GM12878 (cell line): ENCODE measurements at regions not wholly inside any gene's neighbourhood (a gene's known extent, or its start where the extent isn't known, plus 50 kb on each side); places are given as distances from the start of the nearest gene placed in this dataset.

Source experiments
- ATAC-seq: fragments of 200-7000 bp; cut with Tn5 transposase; 3 replicates; pipeline ENCODE4 v1.9.1; 2020; ENCODE audit warnings: mild to moderate bottlenecking, moderate library complexity
- BruUV-seq: library from RNA; stranded (reverse); fragments of 400-500 nt; replicated peaks from 2 replicates; lab custom pipeline; 2021; lab: Mats Ljungman, UMichigan
- CTCF ChIA-PET: fragments of 300-600 bp; sonication (Branson Sonifier 250); formaldehyde crosslinking; extraction: SDS; loops from one replicate; lab custom pipeline; 2021; ENCODE audit warnings: inconsistent platforms; lab: Yijun Ruan, JAX
- POLR2A ChIA-PET: fragments of 350-600 bp; formaldehyde crosslinking; extraction: SDS; loops from one replicate; lab custom pipeline; 2021; ENCODE audit warnings: inconsistent platforms; lab: Charles Lee
- RAD21 ChIA-PET: fragments of 300-600 bp; sonication (Branson Sonifier 250); formaldehyde crosslinking; loops from one replicate; lab custom pipeline; 2023; ENCODE audit warnings: antibody characterized with exemption; ENCODE audit not compliant: unreplicated experiment; lab: Charles Lee
- SMC1A ChIA-PET: fragments of 300-600 bp; sonication (Branson Sonifier 250); formaldehyde crosslinking; loops from one replicate; lab custom pipeline; 2023; ENCODE audit not compliant: unreplicated experiment, uncharacterized antibody; lab: Charles Lee
- DNase-seq: peaks from one replicate; pipeline ENCODE4 v3.0.0-alpha.2; 2011; ENCODE audit warnings: low read depth, low spot score
- FAIRE-seq: peaks from 3 replicates; lab custom pipeline; 2011; peaks lifted over from hg19 to GRCh38; lab: Jason Lieb, UNC
- H2AFZ ChIP-seq: 2 replicates; pipeline ENCODE4 v1.6.0; 2011; ENCODE audit warnings: low read depth, low read length, control low read depth; ENCODE audit not compliant: control insufficient read depth
- H3K27ac ChIP-seq: 2 replicates; pipeline ENCODE4 v1.5.1; 2011; ENCODE audit warnings: control low read depth; ENCODE audit not compliant: control insufficient read depth, insufficient read depth
- H3K27me3 ChIP-seq, 2 experiments: replicated peaks in 1 of 2; 2 replicates each; pipeline versions ENCODE4 v1.6.0 to v1.6.1; 2011; ENCODE audit warnings: low read length in 1 of 2; ENCODE audit not compliant: control insufficient read depth in 2 of 2, insufficient read depth in 2 of 2
- H3K36me3 ChIP-seq, 2 experiments: 2 replicates each; pipeline ENCODE4 v1.5.1; 2011; ENCODE audit warnings: low read length in 1 of 2; ENCODE audit not compliant: control insufficient read depth in 2 of 2, insufficient read depth in 2 of 2
- H3K4me1 ChIP-seq: 2 replicates; pipeline ENCODE4 v1.6.1; 2011; ENCODE audit warnings: mild to moderate bottlenecking, low read length, moderate library complexity, mixed read lengths; ENCODE audit not compliant: control insufficient read depth, insufficient read depth
- H3K4me2 ChIP-seq: 2 replicates; pipeline ENCODE4 v1.6.0; 2011; ENCODE audit warnings: control low read depth; ENCODE audit not compliant: control insufficient read depth, insufficient read depth
- H3K4me3 ChIP-seq: fragments of 200-600 bp; sonication (generic); 2 replicates; pipeline ENCODE4 v1.5.1; 2016
- H3K79me2 ChIP-seq: 2 replicates; pipeline ENCODE4 v1.6.0; 2011; ENCODE audit warnings: low read length; ENCODE audit not compliant: control insufficient read depth, insufficient read depth
- H3K9ac ChIP-seq: 2 replicates; pipeline ENCODE4 v1.8.0; 2011; ENCODE audit warnings: low read length, control low read depth, mixed read lengths; ENCODE audit not compliant: control insufficient read depth, insufficient read depth
- H3K9me3 ChIP-seq: replicated peaks from 3 replicates; pipeline ENCODE4 v1.5.1; 2011; ENCODE audit warnings: mild to moderate bottlenecking, low read length; ENCODE audit not compliant: control insufficient read depth, insufficient read depth
- H4K20me1 ChIP-seq: 2 replicates; pipeline ENCODE4 v1.6.0; 2011; ENCODE audit not compliant: control insufficient read depth, insufficient read depth
- BHLHE40 ChIP-seq, 2 experiments: fragments of 450-650 bp in 1 of 2; IDR thresholded peaks; 2 replicates each; pipeline ENCODE4 v1.6.1; 2011 to 2017; ENCODE audit warnings: low read depth in 2 of 2, borderline replicate concordance in 1 of 2, improper control_type of control experiment in 1 of 2, low read length in 1 of 2, mild to moderate bottlenecking in 1 of 2
- CHD1 ChIP-seq: IDR thresholded peaks from 2 replicates; pipeline ENCODE4 v1.6.1; 2012; ENCODE audit warnings: low read depth, low read length, improper control_type of control experiment
- EZH2 ChIP-seq: IDR thresholded peaks from 2 replicates; pipeline ENCODE4 v1.6.1; 2012; ENCODE audit warnings: low read depth, mild to moderate bottlenecking, control low read depth, inconsistent platforms, low read length, borderline replicate concordance; ENCODE audit not compliant: control insufficient read depth
- KAT2A ChIP-seq: conservative IDR thresholded peaks from 2 replicates; pipeline ENCODE4 v1.6.1; 2011; ENCODE audit warnings: low read depth, low read length; ENCODE audit not compliant: control insufficient read depth
- KLF5 ChIP-seq: fragments of 450-650 bp; IDR thresholded peaks from 2 replicates; pipeline ENCODE4 v1.6.1; 2014; ENCODE audit warnings: mild to moderate bottlenecking; ENCODE audit not compliant: partially characterized antibody
- LARP7 ChIP-seq: fragments of 450-650 bp; IDR thresholded peaks from 2 replicates; pipeline ENCODE4 v1.6.1; 2017; ENCODE audit warnings: mild to moderate bottlenecking
- NFYB ChIP-seq: IDR thresholded peaks from 2 replicates; pipeline ENCODE4 v1.6.1; 2011; ENCODE audit warnings: low read depth, mild to moderate bottlenecking, low read length, improper control_type of control experiment, moderate library complexity; ENCODE audit not compliant: insufficient read depth
- NR2C1 ChIP-seq: fragments of 450-650 bp; IDR thresholded peaks from 2 replicates; pipeline ENCODE4 v1.6.1; 2017; ENCODE audit warnings: antibody characterized with exemption, mild to moderate bottlenecking, moderate library complexity
- PML ChIP-seq: IDR thresholded peaks from 2 replicates; pipeline ENCODE4 v1.6.1; 2012; ENCODE audit warnings: low read length, inconsistent platforms
- RB1 ChIP-seq: fragments of 450-650 bp; formaldehyde crosslinking; IDR thresholded peaks from 2 replicates; pipeline ENCODE4 v1.6.1; 2017; ENCODE audit warnings: mild to moderate bottlenecking, borderline replicate concordance
- RBBP5 ChIP-seq: fragments of 200-600 bp; sonication (generic); conservative IDR thresholded peaks from 2 replicates; pipeline ENCODE4 v1.6.1; 2016
- RUNX3 ChIP-seq: IDR thresholded peaks from 2 replicates; pipeline ENCODE4 v1.6.1; 2012; ENCODE audit warnings: low read length, inconsistent platforms
- STAT1 ChIP-seq: fragments of 450-650 bp; conservative IDR thresholded peaks from 2 replicates; pipeline ENCODE4 v1.6.1; 2014; ENCODE audit warnings: antibody characterized with exemption, mild to moderate bottlenecking
- ZBED1 ChIP-seq: IDR thresholded peaks from 2 replicates; pipeline ENCODE4 v1.6.1; 2016; ENCODE audit warnings: borderline replicate concordance
- ZNF274 ChIP-seq: IDR thresholded peaks from one replicate; pipeline ENCODE4 v1.8.0; 2011; ENCODE audit not compliant: insufficient read length, insufficient read depth
- WGBS: methylation state at CpG from one replicate; pipeline ENCODE4 v1.1.6; 2016; ENCODE audit warnings: low lambda C conversion rate; ENCODE audit not compliant: insufficient replicate concordance, insufficient coverage; ENCODE audit errors: missing lambda C conversion rate; 5-methylcytosine and 5-hydroxymethylcytosine counted together
- in situ Hi-C: fragments of 300-500 bp; cut with MboI; formaldehyde crosslinking; loops from 9 replicates; pipeline ENCODE4 v1.14.3; 2018; ENCODE audit warnings: mixed read lengths
- intact Hi-C: fragments of 100-400 bp; cut with micrococcal nuclease; formaldehyde crosslinking; loops from one replicate; pipeline ENCODE4 v1.14.2; 2022; ENCODE audit not compliant: unreplicated experiment
- TF ChIP-seq, protein P1 (sequence below): IDR thresholded peaks from 2 replicates; pipeline ENCODE4 v1.6.1; 2011; ENCODE audit warnings: low read depth, mild to moderate bottlenecking, low read length, moderate library complexity, borderline replicate concordance; ENCODE audit errors: extremely low read depth
- TF ChIP-seq, protein P2 (sequence below): fragments of 450-650 bp; IDR thresholded peaks from 2 replicates; pipeline ENCODE4 v1.6.1; 2014; ENCODE audit warnings: mild to moderate bottlenecking
- TF ChIP-seq, protein P3 (sequence below): fragments of 150-350 bp; IDR thresholded peaks from 2 replicates; pipeline ENCODE4 v1.6.1; 2014; ENCODE audit warnings: mild to moderate bottlenecking, low read depth, low read length

DNA sequence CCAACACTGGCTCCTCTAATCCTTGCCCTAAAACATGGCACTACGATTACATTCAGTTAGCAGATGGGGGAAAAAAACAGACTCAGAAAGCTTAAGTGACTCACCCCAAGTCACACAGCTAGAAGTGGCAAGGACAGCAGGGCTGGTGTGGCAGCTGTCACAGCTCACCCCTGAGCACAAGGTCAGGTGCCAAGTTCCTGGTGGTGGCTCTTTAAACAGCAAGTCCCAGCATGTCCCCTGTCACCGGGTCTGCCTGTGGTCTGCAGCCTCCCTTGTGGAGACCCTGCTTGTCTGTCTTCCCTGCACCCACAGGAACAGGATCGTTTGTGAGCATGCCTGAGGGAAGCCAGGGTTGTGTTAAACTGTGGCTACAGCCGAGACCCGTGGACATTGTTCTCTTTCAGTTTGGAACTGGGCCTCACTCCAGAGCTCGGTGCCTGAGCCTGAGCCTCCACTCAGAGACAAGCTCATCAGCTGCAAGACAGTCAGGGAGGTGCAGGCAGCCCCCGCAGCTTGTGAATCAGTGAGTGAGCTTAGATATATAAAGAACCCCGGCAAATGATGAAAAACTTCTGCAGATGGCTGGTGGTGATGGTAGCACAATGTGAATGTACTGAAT lies 260.8 kb downstream of the BCOR start (continued):
- no peak for TF ChIP-seq LARP7
- TF ChIP-seq BHLHE40 (IDR thresholded peaks at IDR 0.05; ENCODE audit: borderline replicate concordance in 1 of 2, low read depth in 2 of 2, low read length in 1 of 2), result no peak
- no peak for TF ChIP-seq NFYB
- no peak for TF ChIP-seq RB1

DNA sequence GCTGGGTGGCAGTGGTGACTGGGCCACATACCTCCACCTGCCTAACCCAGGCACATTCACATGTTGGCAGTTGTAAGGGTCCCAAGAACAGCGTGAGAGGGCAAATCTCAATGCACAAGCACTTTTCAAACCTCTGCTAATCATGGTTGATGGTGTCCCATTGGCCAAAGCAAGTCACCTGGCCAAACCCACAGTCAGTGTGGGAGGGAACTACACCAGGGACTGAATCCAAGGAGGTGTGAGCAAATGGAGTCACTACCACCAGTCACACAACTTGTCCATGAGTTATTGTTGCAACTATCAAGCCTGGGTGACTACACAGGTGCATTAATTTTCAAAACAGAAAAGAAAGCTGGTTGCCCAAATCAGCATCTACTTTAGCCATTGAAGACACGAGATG lies 260.1 kb downstream of the BCOR start:
- ChIA-PET CTCF (no interaction called here), POLR2A (no interaction called here), SMC1A (interaction anchor here (1.3 to 1.6 kb wide), 2 partner anchors 17 to 21 kb away, joined by 5 read pairs; no protein-coding TSS in a partner anchor), RAD21 (interaction anchor here (1.3 to 2.3 kb wide), 3 partner anchors 8 to 17 kb away, joined by 4 to 5 read pairs (median 4); no protein-coding TSS in a partner anchor)
- H3K79me2 ChIP-seq, result no peaks in the 10 kb centered on the region
- 17% methylated on average over 2 of the region's 2 CpGs for WGBS
- FAIRE-seq (no peak), ATAC-seq (no peak), DNase-seq (no peak)
- H4K20me1 ChIP-seq, result no peaks in the 10 kb centered on the region
- no peak for TF ChIP-seq STAT1
- no peak for TF ChIP-seq ZNF274
- TF ChIP-seq NR2C1, result no peak
- no peak for TF ChIP-seq KLF5
- TF ChIP-seq KAT2A, result no peak
- TF ChIP-seq, protein P1, sequence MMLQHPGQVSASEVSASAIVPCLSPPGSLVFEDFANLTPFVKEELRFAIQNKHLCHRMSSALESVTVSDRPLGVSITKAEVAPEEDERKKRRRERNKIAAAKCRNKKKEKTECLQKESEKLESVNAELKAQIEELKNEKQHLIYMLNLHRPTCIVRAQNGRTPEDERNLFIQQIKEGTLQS, result no peak
- TF ChIP-seq, protein P2, sequence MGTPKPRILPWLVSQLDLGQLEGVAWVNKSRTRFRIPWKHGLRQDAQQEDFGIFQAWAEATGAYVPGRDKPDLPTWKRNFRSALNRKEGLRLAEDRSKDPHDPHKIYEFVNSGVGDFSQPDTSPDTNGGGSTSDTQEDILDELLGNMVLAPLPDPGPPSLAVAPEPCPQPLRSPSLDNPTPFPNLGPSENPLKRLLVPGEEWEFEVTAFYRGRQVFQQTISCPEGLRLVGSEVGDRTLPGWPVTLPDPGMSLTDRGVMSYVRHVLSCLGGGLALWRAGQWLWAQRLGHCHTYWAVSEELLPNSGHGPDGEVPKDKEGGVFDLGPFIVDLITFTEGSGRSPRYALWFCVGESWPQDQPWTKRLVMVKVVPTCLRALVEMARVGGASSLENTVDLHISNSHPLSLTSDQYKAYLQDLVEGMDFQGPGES, result no peak
- no peak for TF ChIP-seq RUNX3
- TF ChIP-seq, protein P3, sequence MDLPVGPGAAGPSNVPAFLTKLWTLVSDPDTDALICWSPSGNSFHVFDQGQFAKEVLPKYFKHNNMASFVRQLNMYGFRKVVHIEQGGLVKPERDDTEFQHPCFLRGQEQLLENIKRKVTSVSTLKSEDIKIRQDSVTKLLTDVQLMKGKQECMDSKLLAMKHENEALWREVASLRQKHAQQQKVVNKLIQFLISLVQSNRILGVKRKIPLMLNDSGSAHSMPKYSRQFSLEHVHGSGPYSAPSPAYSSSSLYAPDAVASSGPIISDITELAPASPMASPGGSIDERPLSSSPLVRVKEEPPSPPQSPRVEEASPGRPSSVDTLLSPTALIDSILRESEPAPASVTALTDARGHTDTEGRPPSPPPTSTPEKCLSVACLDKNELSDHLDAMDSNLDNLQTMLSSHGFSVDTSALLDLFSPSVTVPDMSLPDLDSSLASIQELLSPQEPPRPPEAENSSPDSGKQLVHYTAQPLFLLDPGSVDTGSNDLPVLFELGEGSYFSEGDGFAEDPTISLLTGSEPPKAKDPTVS, result no peak
- TF ChIP-seq RBBP5, result no peak
- no peak for TF ChIP-seq EZH2
- no peak for TF ChIP-seq BHLHE40 (IDR thresholded peaks at IDR 0.05; ENCODE audit: borderline replicate concordance in 1 of 2, low read depth in 2 of 2, low read length in 1 of 2)
- TF ChIP-seq PML, result no peak
- TF ChIP-seq CHD1, result no peak
- no peak for TF ChIP-seq ZBED1
- in situ Hi-C loops, result no loop called here
- H3K36me3 ChIP-seq, result no peaks in the 10 kb centered on the region
- no TSS peak for BruUV-seq
- H3K4me3 ChIP-seq, result no peak overlapping the region
- intact Hi-C loops, result no loop called here
- H3K9ac ChIP-seq, result no peak overlapping the region
- no peaks in the 10 kb centered on the region; the same call in 2 of the 3 replicates for H3K9me3 ChIP-seq
- H3K4me1 ChIP-seq, result no peaks in the 10 kb centered on the region
- H3K27ac ChIP-seq, result no peak overlapping the region
- no peak overlapping the region for H2AFZ ChIP-seq
- no peaks in the 10 kb centered on the region for H3K27me3 ChIP-seq
- H3K4me2 ChIP-seq, result no peak overlapping the region
